Osteoblast (primary cell): ENCODE measurements at regions not wholly inside any gene's neighbourhood (a gene's known extent, or its start where the extent isn't known, plus 50 kb on each side); places are given as distances from the start of the nearest gene placed in this dataset.
"Not testable (repeated sequence)": the region's sequence is repeated elsewhere in the genome, so short reads cannot be mapped to it uniquely, and the experiment has no call there.

Source experiments
- DNase-seq: peaks from one replicate; pipeline ENCODE4 v3.0.0; 2011; ENCODE audit warnings: low spot score, mixed read lengths; ENCODE audit not compliant: insufficient read length; ENCODE audit errors: missing footprints
- H2AFZ ChIP-seq: 2 replicates; pipeline ENCODE4 v1.6.0; 2011; ENCODE audit warnings: mild to moderate bottlenecking, low read length
- H3K27ac ChIP-seq: 2 replicates; pipeline ENCODE4 v1.5.1; 2011; ENCODE audit warnings: mild to moderate bottlenecking, low read depth, low read length, moderate library complexity
- H3K27me3 ChIP-seq: 2 replicates; pipeline ENCODE4 v1.6.0; 2012; ENCODE audit warnings: mild to moderate bottlenecking, control low read depth, inconsistent platforms, low read length, moderate library complexity; ENCODE audit not compliant: insufficient read depth
- H3K36me3 ChIP-seq: 2 replicates; pipeline ENCODE4 v1.5.1; 2011; ENCODE audit warnings: mild to moderate bottlenecking, low read length, control low read depth, moderate library complexity; ENCODE audit not compliant: insufficient read depth
- H3K4me1 ChIP-seq: 2 replicates; pipeline ENCODE4 v1.5.1; 2011; ENCODE audit warnings: mild to moderate bottlenecking, low read length, control low read depth, moderate library complexity; ENCODE audit not compliant: insufficient read depth
- H3K4me2 ChIP-seq: 2 replicates; pipeline ENCODE4 v1.6.0; 2011; ENCODE audit warnings: mild to moderate bottlenecking, low read length; ENCODE audit not compliant: insufficient read depth
- H3K4me3 ChIP-seq: fragments of 200-600 bp; sonication (generic); 3 replicates; pipeline ENCODE4 v1.5.1; 2012; ENCODE audit warnings: mild to moderate bottlenecking, low read length, inconsistent platforms; ENCODE audit not compliant: insufficient read depth
- H3K79me2 ChIP-seq: 2 replicates; pipeline ENCODE4 v1.6.0; 2012; ENCODE audit warnings: mild to moderate bottlenecking, low read length, control low read depth, inconsistent platforms; ENCODE audit not compliant: insufficient read depth
- H3K9me3 ChIP-seq: 2 replicates; pipeline ENCODE4 v1.5.1; 2011; ENCODE audit warnings: low read depth, low read length, control low read depth
- H4K20me1 ChIP-seq: 2 replicates; pipeline ENCODE4 v1.6.0; 2012; ENCODE audit warnings: mild to moderate bottlenecking, low read length, control low read depth; ENCODE audit not compliant: insufficient read depth
- CTCF ChIP-seq: IDR thresholded peaks from 2 replicates; pipeline ENCODE4 v1.5.1; 2011; ENCODE audit warnings: mild to moderate bottlenecking, low read depth, low read length, moderate library complexity; ENCODE audit errors: extremely low read depth

DNA sequence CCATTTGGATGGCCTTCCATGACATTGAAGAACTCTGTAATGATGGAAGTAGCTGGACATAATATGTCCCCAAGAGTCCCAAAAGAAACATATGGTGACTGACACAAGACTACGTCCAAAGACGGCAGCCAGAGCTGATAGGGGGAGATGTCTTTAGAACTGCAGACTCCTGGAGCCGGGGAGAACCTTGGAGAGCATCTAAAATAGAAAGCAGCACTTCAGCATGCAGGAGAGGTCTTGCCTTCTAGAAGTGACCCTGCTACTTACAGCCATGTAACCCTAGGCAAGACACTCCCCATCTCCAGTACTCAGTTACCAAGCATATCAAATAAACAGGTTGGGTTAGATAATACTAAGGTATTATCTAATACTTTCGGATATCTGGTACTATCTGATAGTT lies 143.8 kb upstream of the BCL6 start:
- TF ChIP-seq CTCF, result no peak

DNA sequence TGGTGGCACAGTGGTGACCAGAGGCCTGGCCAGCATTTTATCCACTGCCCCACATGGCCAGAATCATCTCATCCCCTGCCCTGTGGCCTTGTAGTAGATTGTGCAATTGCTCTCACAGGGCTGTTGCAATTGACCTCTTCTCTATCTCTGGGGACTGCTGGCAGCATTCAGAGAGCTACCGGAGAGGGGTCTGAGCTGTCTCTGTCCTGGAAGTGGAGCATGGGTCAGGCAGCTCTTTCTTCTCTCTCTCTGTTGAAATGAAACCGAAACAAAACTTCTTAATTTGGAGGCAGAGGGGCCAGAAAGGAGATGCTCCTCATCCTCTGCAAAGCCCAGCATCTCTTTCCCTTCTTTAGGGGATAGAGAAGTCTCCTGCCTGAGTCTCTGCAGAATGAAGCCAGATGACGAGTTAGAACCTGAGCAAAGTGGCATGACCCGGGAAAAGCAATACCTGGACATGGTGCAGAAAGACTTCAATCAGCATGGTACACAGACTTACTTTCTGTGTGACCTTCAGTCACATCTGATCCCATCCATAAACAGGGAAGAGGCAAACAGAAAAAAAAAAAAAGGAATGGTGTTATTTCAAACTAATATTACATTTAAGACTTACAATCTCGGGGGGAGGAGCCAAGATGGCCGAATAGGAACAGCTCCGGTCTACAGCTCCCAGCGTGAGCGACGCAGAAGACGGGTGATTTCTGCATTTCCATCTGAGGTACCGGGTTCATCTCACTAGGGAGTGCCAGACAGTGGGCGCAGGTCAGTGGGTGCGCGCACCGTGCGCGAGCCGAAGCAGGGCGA lies 144.5 kb upstream of the BCL6 start:
- no peaks in the 10 kb centered on the region for H3K27me3 ChIP-seq
- H3K27ac ChIP-seq, result no peak overlapping the region
- H3K4me2 ChIP-seq, result peak overlapping the region; percentile 43
- H3K36me3 ChIP-seq, result no peaks in the 10 kb centered on the region
- H3K4me1 ChIP-seq, result no peaks in the 10 kb centered on the region
- peak overlapping the region; percentile 6 for H3K4me3 ChIP-seq
- H2AFZ ChIP-seq, result peak overlapping the region; percentile 32
- no peaks in the 10 kb centered on the region for H4K20me1 ChIP-seq
- no peak for DNase-seq
- H3K79me2 ChIP-seq, result no peaks in the 10 kb centered on the region
- H3K9me3 ChIP-seq, result no peaks in the 10 kb centered on the region
- no peak for TF ChIP-seq CTCF

More for the DNA sequence above, 143.8 kb upstream of the BCL6 start:
- Histone ChIP-seq H3K4me3 (no peak overlapping the region), H3K9me3 (no peaks in the 10 kb centered on the region), H3K4me1 (no peaks in the 10 kb centered on the region), H3K27me3 (no peaks in the 10 kb centered on the region), H3K36me3 (no peaks in the 10 kb centered on the region), H3K79me2 (no peaks in the 10 kb centered on the region), H3K27ac (no peak overlapping the region), H2AFZ (no peak overlapping the region), H3K4me2 (no peak overlapping the region), H4K20me1 (no peaks in the 10 kb centered on the region)
- DNase-seq, result no peak

- H3K27ac ChIP-seq, H4K20me1 ChIP-seq, H3K79me2 ChIP-seq, H3K4me1 ChIP-seq, H3K9me3 ChIP-seq, H3K27me3 ChIP-seq, DNase-seq, H3K4me3 ChIP-seq, H2AFZ ChIP-seq, H3K4me2 ChIP-seq, H3K36me3 ChIP-seq: not testable (repeated sequence)
Measured at GRCh38 chr3:187890405-187890752, 145.1 kb upstream of the BCL6 start.

- DNase-seq, result no peak
- Histone ChIP-seq H4K20me1 (no peaks in the 10 kb centered on the region), H3K4me2 (no peak overlapping the region), H3K4me1 (no peaks in the 10 kb centered on the region), H3K9me3 (no peaks in the 10 kb centered on the region), H3K27ac (no peak overlapping the region), H3K36me3 (no peaks in the 10 kb centered on the region), H2AFZ (no peak overlapping the region), H3K27me3 (peaks cover 11% of the 10 kb centered on the region), H3K79me2 (no peaks in the 10 kb centered on the region), H3K4me3 (no peak overlapping the region)
- no peak for TF ChIP-seq CTCF
Measured at GRCh38 chr3:187896646-187897045, 151.4 kb upstream of the BCL6 start.
